A549 (cell line): ENCODE measurements at regions not wholly inside any gene's neighbourhood (a gene's known extent, or its start where the extent isn't known, plus 50 kb on each side); places are given as distances from the start of the nearest gene placed in this dataset.

Source experiments
- ATAC-seq, 2 experiments: fragments of 200-7000 bp in 1 of 2; fragments of >200 bp in 1 of 2; cut with Nextera tagmentation in 1 of 2; cut with Tn5 transposase in 1 of 2; 3 replicates each; pipeline versions ENCODE4 v1.8.0 to v1.9.1; 2018 to 2020; ENCODE audit warnings: mild to moderate bottlenecking in 1 of 2, moderate library complexity in 1 of 2
- CTCF ChIA-PET: fragments of 300-600 bp; sonication (Branson Sonifier 250); formaldehyde crosslinking; extraction: SDS; loops from one replicate; lab custom pipeline; 2021; ENCODE audit warnings: antibody characterized with exemption, inconsistent platforms; lab: Yijun Ruan, JAX
- POLR2A ChIA-PET: fragments of 350-600 bp; formaldehyde crosslinking; extraction: SDS; loops from one replicate; lab custom pipeline; 2021; ENCODE audit warnings: antibody characterized with exemption, inconsistent platforms; lab: Yijun Ruan, JAX
- DNase-seq, 2 experiments: peaks; one replicate each; pipeline versions ENCODE4 v3.0.0 to v3.0.0-alpha.2; 2011 to 2016; ENCODE audit warnings: low read depth in 1 of 2, low spot score in 1 of 2
- FAIRE-seq: peaks from 2 replicates; lab custom pipeline; 2011; peaks lifted over from hg19 to GRCh38; lab: Jason Lieb, UNC
- H3K27ac ChIP-seq, 2 experiments: fragments of >200 bp; sonication (Bioruptor Twin); formaldehyde crosslinking; 3 replicates each; pipeline ENCODE4 v1.5.1; 2016 to 2017
- H3K4me1 ChIP-seq: fragments of >200 bp; sonication (Bioruptor Twin); formaldehyde crosslinking; 3 replicates; pipeline ENCODE4 v1.6.1; 2016
- H3K4me2 ChIP-seq: fragments of >200 bp; sonication (Bioruptor Twin); formaldehyde crosslinking; 3 replicates; pipeline ENCODE4 v1.6.1; 2016
- H3K4me3 ChIP-seq: fragments of >200 bp; sonication (Bioruptor Twin); formaldehyde crosslinking; 3 replicates; pipeline ENCODE4 v1.5.1; 2016
- H3K9me3 ChIP-seq: fragments of >200 bp; sonication (Bioruptor Twin); formaldehyde crosslinking; 3 replicates; pipeline ENCODE4 v1.6.1; 2016
- ATOH8 ChIP-seq: fragments of 250-450 bp; sonication (Bioruptor Pico); IDR thresholded peaks from 2 replicates; pipeline ENCODE4 v1.5.0; 2020; ENCODE audit warnings: low read depth, mild to moderate bottlenecking, moderate library complexity
- CBX2 ChIP-seq: fragments of 200-600 bp; sonication (generic); IDR thresholded peaks from 2 replicates; pipeline ENCODE4 v1.6.1; 2016; ENCODE audit warnings: low read depth, mild to moderate bottlenecking, borderline replicate concordance
- CBX8 ChIP-seq: fragments of 200-600 bp; sonication (generic); IDR thresholded peaks from 2 replicates; pipeline ENCODE4 v1.6.1; 2016
- CHD2 ChIP-seq: fragments of 150-350 bp; IDR thresholded peaks from 2 replicates; pipeline ENCODE4 v1.6.1; 2014; ENCODE audit warnings: low read length; ENCODE audit not compliant: partially characterized antibody
- EP300 ChIP-seq, 2 experiments: fragments of >200 bp; sonication (Bioruptor Twin); formaldehyde crosslinking; IDR thresholded peaks; 2 replicates in 1 of 2; 3 replicates in 1 of 2; pipeline ENCODE4 v1.6.1; 2016 to 2017
- GATA3 ChIP-seq: IDR thresholded peaks from 2 replicates; pipeline ENCODE4 v1.6.1; 2012; ENCODE audit warnings: borderline replicate concordance
- HDAC2 ChIP-seq: fragments of 200-600 bp; sonication (generic); IDR thresholded peaks from 2 replicates; pipeline ENCODE4 v1.6.1; 2016
- HOXB5 ChIP-seq: fragments of 250-450 bp; sonication (Bioruptor Pico); IDR thresholded peaks from 2 replicates; pipeline ENCODE4 v1.5.0; 2020; ENCODE audit warnings: mild to moderate bottlenecking, moderate library complexity
- KDM1A ChIP-seq: fragments of 200-600 bp; sonication (generic); IDR thresholded peaks from 2 replicates; pipeline ENCODE4 v1.6.1; 2016; ENCODE audit warnings: low read depth, mild to moderate bottlenecking
- KDM5A ChIP-seq: fragments of 200-600 bp; sonication (generic); IDR thresholded peaks from 2 replicates; pipeline ENCODE4 v1.6.1; 2016; ENCODE audit warnings: antibody characterized with exemption, mild to moderate bottlenecking
- MAX ChIP-seq: IDR thresholded peaks from 2 replicates; pipeline ENCODE4 v1.6.1; 2012
- MAZ ChIP-seq: fragments of 150-350 bp; IDR thresholded peaks from 2 replicates; pipeline ENCODE4 v1.6.1; 2014; ENCODE audit warnings: antibody characterized with exemption, low read depth, low read length, borderline replicate concordance
- NR3C1 ChIP-seq: fragments of >200 bp; sonication (Bioruptor Twin); formaldehyde crosslinking; IDR thresholded peaks from 3 replicates; pipeline ENCODE4 v1.6.1; 2017
- POLR2A ChIP-seq: IDR thresholded peaks from 2 replicates; pipeline ENCODE4 v1.6.1; 2012; ENCODE audit warnings: mild to moderate bottlenecking, low read length
- RAD21 ChIP-seq, 2 experiments: fragments of >200 bp in 1 of 2; sonication (Bioruptor Twin) in 1 of 2; formaldehyde crosslinking in 1 of 2; IDR thresholded peaks in 1 of 2; conservative IDR thresholded peaks in 1 of 2; 2 replicates in 1 of 2; 3 replicates in 1 of 2; pipeline ENCODE4 v1.6.1; 2012 to 2018; ENCODE audit warnings: inconsistent platforms in 1 of 2
- RCOR1 ChIP-seq: fragments of 150-350 bp; IDR thresholded peaks from 2 replicates; pipeline ENCODE4 v1.6.1; 2014; ENCODE audit warnings: antibody characterized with exemption, low read length, low read depth
- SMC3 ChIP-seq: fragments of >200 bp; sonication (Bioruptor Twin); formaldehyde crosslinking; IDR thresholded peaks from 3 replicates; pipeline ENCODE4 v1.6.1; 2018; ENCODE audit warnings: inconsistent platforms
- SREBF2 ChIP-seq: fragments of 450-650 bp; IDR thresholded peaks from 2 replicates; pipeline ENCODE4 v1.6.1; 2014; ENCODE audit warnings: mild to moderate bottlenecking, moderate library complexity
- WGBS: methylation state at CpG from one replicate; pipeline ENCODE4 v1.1.6; 2017; ENCODE audit errors: missing lambda C conversion rate; 5-methylcytosine and 5-hydroxymethylcytosine counted together
- TF ChIP-seq, protein P1 (sequence below): fragments of 150-350 bp; IDR thresholded peaks from 2 replicates; pipeline ENCODE4 v1.6.1; 2014; ENCODE audit warnings: low read depth, mild to moderate bottlenecking, low read length
- TF ChIP-seq, protein P2 (sequence below): fragments of >200 bp; sonication (Bioruptor Twin); formaldehyde crosslinking; IDR thresholded peaks from 3 replicates; pipeline ENCODE4 v1.5.1; 2016
- TF ChIP-seq, protein P3 (sequence below): fragments of >200 bp; sonication (Bioruptor Twin); formaldehyde crosslinking; IDR thresholded peaks from 2 replicates; pipeline ENCODE4 v1.6.1; 2016
- TF ChIP-seq, protein P4 (sequence below): fragments of 250-450 bp; sonication (Bioruptor Pico); IDR thresholded peaks from 2 replicates; pipeline ENCODE4 v1.5.0; 2021; ENCODE audit warnings: mild to moderate bottlenecking, moderate library complexity, borderline replicate concordance
- TF ChIP-seq, protein P5 (sequence below): IDR thresholded peaks from 2 replicates; pipeline ENCODE4 v1.6.1; 2012; ENCODE audit warnings: low read depth, borderline replicate concordance

GRCh38 chr13:50189450-50189849 is 174.2 kb downstream of the KCNRG start:
- no peak for DNase-seq

DNA sequence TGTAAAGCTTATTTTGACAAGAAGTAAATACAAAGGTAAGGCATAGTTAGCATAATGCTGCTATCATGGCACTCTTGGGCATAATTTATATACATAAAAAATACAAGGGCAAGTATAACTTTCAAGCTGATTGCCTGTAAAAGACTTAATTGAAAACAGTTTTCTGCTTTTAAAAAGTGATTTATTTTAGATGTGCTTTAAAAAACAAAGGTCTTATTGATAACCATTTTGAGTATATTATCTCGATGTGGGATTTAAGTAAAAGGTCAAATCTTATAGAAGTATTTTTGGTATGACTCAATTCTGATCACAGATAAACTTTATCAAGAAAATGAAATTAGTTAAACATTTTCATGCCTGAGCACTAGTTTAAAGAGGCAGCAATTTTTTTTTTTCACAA is 175.8 kb downstream of the KCNRG start:
- Histone ChIP-seq H3K27ac (no peak overlapping the region), H3K4me3 (no peak overlapping the region), H3K4me2 (no peak overlapping the region), H3K9me3 (no peaks in the 10 kb centered on the region), H3K4me1 (peaks cover 6% of the 10 kb centered on the region; the same call in 1 of the 3 replicates)
- ChIA-PET CTCF (no interaction called here), POLR2A (no interaction called here)
- TF ChIP-seq, protein P1, sequence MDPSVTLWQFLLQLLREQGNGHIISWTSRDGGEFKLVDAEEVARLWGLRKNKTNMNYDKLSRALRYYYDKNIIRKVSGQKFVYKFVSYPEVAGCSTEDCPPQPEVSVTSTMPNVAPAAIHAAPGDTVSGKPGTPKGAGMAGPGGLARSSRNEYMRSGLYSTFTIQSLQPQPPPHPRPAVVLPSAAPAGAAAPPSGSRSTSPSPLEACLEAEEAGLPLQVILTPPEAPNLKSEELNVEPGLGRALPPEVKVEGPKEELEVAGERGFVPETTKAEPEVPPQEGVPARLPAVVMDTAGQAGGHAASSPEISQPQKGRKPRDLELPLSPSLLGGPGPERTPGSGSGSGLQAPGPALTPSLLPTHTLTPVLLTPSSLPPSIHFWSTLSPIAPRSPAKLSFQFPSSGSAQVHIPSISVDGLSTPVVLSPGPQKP: no peak
- TF ChIP-seq CBX2 (no peak), MAZ (no peak), HDAC2 (no peak), HOXB5 (CRISPR knock-in tag) (no peak), CBX8 (no peak), CHD2 (no peak), NR3C1 (no peak), GATA3 (no peak), POLR2A (no peak), RAD21 (conservative IDR thresholded peaks at IDR 0.05 in 1 of 2, IDR thresholded peaks at IDR 0.05 in 1 of 2) (no peak), KDM5A (no peak), SREBF2 (no peak), KDM1A (no peak)
- TF ChIP-seq, protein P2, sequence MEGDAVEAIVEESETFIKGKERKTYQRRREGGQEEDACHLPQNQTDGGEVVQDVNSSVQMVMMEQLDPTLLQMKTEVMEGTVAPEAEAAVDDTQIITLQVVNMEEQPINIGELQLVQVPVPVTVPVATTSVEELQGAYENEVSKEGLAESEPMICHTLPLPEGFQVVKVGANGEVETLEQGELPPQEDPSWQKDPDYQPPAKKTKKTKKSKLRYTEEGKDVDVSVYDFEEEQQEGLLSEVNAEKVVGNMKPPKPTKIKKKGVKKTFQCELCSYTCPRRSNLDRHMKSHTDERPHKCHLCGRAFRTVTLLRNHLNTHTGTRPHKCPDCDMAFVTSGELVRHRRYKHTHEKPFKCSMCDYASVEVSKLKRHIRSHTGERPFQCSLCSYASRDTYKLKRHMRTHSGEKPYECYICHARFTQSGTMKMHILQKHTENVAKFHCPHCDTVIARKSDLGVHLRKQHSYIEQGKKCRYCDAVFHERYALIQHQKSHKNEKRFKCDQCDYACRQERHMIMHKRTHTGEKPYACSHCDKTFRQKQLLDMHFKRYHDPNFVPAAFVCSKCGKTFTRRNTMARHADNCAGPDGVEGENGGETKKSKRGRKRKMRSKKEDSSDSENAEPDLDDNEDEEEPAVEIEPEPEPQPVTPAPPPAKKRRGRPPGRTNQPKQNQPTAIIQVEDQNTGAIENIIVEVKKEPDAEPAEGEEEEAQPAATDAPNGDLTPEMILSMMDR: no peak
- TF ChIP-seq, protein P3, sequence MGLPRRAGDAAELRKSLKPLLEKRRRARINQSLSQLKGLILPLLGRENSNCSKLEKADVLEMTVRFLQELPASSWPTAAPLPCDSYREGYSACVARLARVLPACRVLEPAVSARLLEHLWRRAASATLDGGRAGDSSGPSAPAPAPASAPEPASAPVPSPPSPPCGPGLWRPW: no peak
- DNase-seq: no peak
- 55% methylated on average over 1 of the region's 1 CpG for WGBS
- ATAC-seq: no peak
- FAIRE-seq: no peak

More at GRCh38 chr13:50189450-50189849, 174.2 kb downstream of the KCNRG start:
- Histone ChIP-seq H3K4me1 (peaks cover 6% of the 10 kb centered on the region; the same call in 1 of the 3 replicates), H3K4me2 (no peak overlapping the region), H3K9me3 (no peaks in the 10 kb centered on the region), H3K4me3 (no peak overlapping the region), H3K27ac (no peak overlapping the region)
- ChIA-PET POLR2A (no interaction called here), CTCF (interaction anchor here (1.0 kb wide), 2 partner anchors 9 to 15 kb away, joined by 3 read pairs; no protein-coding TSS in a partner anchor)
- FAIRE-seq: no peak
- TF ChIP-seq NR3C1 (no peak), SMC3 (no peak), RAD21 (conservative IDR thresholded peaks at IDR 0.05 in 1 of 2, IDR thresholded peaks at IDR 0.05 in 1 of 2) (no peak), MAX (no peak), CHD2 (no peak), EP300 (IDR thresholded peaks at IDR 0.05) (no peak), ATOH8 (CRISPR knock-in tag) (no peak), RCOR1 (no peak)
- TF ChIP-seq, protein P3: no peak
- TF ChIP-seq, protein P4, sequence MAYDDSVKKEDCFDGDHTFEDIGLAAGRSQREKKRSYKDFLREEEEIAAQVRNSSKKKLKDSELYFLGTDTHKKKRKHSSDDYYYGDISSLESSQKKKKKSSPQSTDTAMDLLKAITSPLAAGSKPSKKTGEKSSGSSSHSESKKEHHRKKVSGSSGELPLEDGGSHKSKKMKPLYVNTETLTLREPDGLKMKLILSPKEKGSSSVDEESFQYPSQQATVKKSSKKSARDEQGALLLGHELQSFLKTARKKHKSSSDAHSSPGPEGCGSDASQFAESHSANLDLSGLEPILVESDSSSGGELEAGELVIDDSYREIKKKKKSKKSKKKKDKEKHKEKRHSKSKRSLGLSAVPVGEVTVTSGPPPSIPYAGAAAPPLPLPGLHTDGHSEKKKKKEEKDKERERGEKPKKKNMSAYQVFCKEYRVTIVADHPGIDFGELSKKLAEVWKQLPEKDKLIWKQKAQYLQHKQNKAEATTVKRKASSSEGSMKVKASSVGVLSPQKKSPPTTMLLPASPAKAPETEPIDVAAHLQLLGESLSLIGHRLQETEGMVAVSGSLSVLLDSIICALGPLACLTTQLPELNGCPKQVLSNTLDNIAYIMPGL (CRISPR knock-in tag): no peak
- TF ChIP-seq, protein P2: no peak
- TF ChIP-seq, protein P5, sequence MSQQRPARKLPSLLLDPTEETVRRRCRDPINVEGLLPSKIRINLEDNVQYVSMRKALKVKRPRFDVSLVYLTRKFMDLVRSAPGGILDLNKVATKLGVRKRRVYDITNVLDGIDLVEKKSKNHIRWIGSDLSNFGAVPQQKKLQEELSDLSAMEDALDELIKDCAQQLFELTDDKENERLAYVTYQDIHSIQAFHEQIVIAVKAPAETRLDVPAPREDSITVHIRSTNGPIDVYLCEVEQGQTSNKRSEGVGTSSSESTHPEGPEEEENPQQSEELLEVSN: no peak
- WGBS: 90% methylated on average over 2 of the region's 2 CpGs
- ATAC-seq: no peak
